IMR-90 (cell line): ENCODE measurements at regions not wholly inside any gene's neighbourhood (a gene's known extent, or its start where the extent isn't known, plus 50 kb on each side); places are given as distances from the start of the nearest gene placed in this dataset.

Source experiments
- ATAC-seq: fragments of 200-7000 bp; cut with Tn5 transposase; 2 replicates; pipeline ENCODE4 v1.9.1; 2020; ENCODE audit warnings: low read depth, mild to moderate bottlenecking, moderate library complexity
- BruUV-seq: library from RNA; stranded (reverse); fragments of 400-500 nt; replicated peaks from 2 replicates; lab custom pipeline; 2021; lab: Mats Ljungman, UMichigan
- CTCF ChIA-PET: fragments of 300-600 bp; formaldehyde crosslinking; extraction: SDS; loops from one replicate; lab custom pipeline; 2021; ENCODE audit warnings: antibody characterized with exemption; lab: Yijun Ruan, JAX
- POLR2A ChIA-PET: fragments of 300-600 bp; sonication (Branson Sonifier 250); formaldehyde crosslinking; loops from one replicate; lab custom pipeline; 2022; ENCODE audit warnings: antibody characterized with exemption; ENCODE audit not compliant: unreplicated experiment; lab: Charles Lee
- DNase-seq: peaks from one replicate; pipeline ENCODE4 v3.0.0; 2013
- H2AFZ ChIP-seq: replicated peaks from 2 replicates; pipeline ENCODE3; 2013; ENCODE audit warnings: low read length, mild to moderate bottlenecking; ENCODE audit not compliant: poor library complexity
- H2AK5ac ChIP-seq: 2 replicates; pipeline ENCODE4 v1.6.1; 2013; ENCODE audit warnings: low read depth, low read length, inconsistent platforms
- H2AK9ac ChIP-seq: replicated peaks from 2 replicates; pipeline ENCODE3; 2013; ENCODE audit warnings: mild to moderate bottlenecking, low read depth, low read length, moderate library complexity; ENCODE audit not compliant: poor library complexity
- H2BK120ac ChIP-seq: 2 replicates; pipeline ENCODE4 v1.6.1; 2013; ENCODE audit warnings: low read depth, low read length, inconsistent platforms
- H2BK15ac ChIP-seq: 3 replicates; pipeline ENCODE4 v1.6.1; 2013; ENCODE audit warnings: low read depth, low read length, inconsistent platforms
- H2BK20ac ChIP-seq: 2 replicates; pipeline ENCODE4 v1.6.1; 2013; ENCODE audit warnings: low read depth, mild to moderate bottlenecking, inconsistent platforms, low read length, moderate library complexity
- H2BK5ac ChIP-seq: 2 replicates; pipeline ENCODE4 v1.6.1; 2013; ENCODE audit warnings: mild to moderate bottlenecking, low read depth, low read length, inconsistent platforms; ENCODE audit not compliant: poor library complexity, severe bottlenecking
- H3K14ac ChIP-seq: replicated peaks from 2 replicates; pipeline ENCODE4 v1.6.1; 2013; ENCODE audit warnings: low read depth, low read length, inconsistent platforms
- H3K18ac ChIP-seq: 2 replicates; pipeline ENCODE4 v1.6.1; 2013; ENCODE audit warnings: low read depth, low read length, control low read depth
- H3K23ac ChIP-seq: 2 replicates; pipeline ENCODE4 v1.6.1; 2013; ENCODE audit warnings: low read depth, low read length, inconsistent platforms
- H3K27ac ChIP-seq: 2 replicates; pipeline ENCODE4 v1.5.1; 2013; ENCODE audit warnings: mild to moderate bottlenecking, control low read depth, low read length; ENCODE audit not compliant: insufficient read depth
- H3K27me3 ChIP-seq: 2 replicates; pipeline ENCODE4 v1.6.1; 2013; ENCODE audit warnings: low read length; ENCODE audit not compliant: control insufficient read depth, insufficient read depth
- H3K36me3 ChIP-seq: 2 replicates; pipeline ENCODE4 v1.6.1; 2013; ENCODE audit warnings: low read length, mixed read lengths; ENCODE audit not compliant: control insufficient read depth, insufficient read depth
- H3K4ac ChIP-seq: 2 replicates; pipeline ENCODE4 v1.6.1; 2013; ENCODE audit warnings: low read depth, low read length, inconsistent platforms
- H3K4me1 ChIP-seq: 2 replicates; pipeline ENCODE4 v1.6.1; 2013; ENCODE audit warnings: low read length, mixed read lengths; ENCODE audit not compliant: control insufficient read depth, insufficient read depth
- H3K4me2 ChIP-seq: 2 replicates; pipeline ENCODE4 v1.6.1; 2013; ENCODE audit warnings: low read depth, mild to moderate bottlenecking, control low read depth, low read length, moderate library complexity
- H3K4me3 ChIP-seq: 2 replicates; pipeline ENCODE4 v1.5.1; 2013; ENCODE audit warnings: low read depth, mild to moderate bottlenecking, control low read depth, low read length, moderate library complexity; ENCODE audit not compliant: insufficient read depth
- H3K56ac ChIP-seq: 2 replicates; pipeline ENCODE4 v1.6.1; 2013; ENCODE audit warnings: low read length, inconsistent platforms; ENCODE audit not compliant: insufficient read depth; ENCODE audit errors: extremely low read depth
- H3K79me1 ChIP-seq, 2 experiments: 2 replicates each; pipeline ENCODE4 v1.6.1; 2013; ENCODE audit warnings: low read length in 2 of 2, inconsistent platforms in 1 of 2, low read depth in 1 of 2
- H3K9ac ChIP-seq: 2 replicates; pipeline ENCODE4 v1.6.1; 2013; ENCODE audit warnings: low read depth, low read length, control low read depth
- H3K9me1 ChIP-seq: 2 replicates; pipeline ENCODE4 v1.6.1; 2013; ENCODE audit warnings: low read length, inconsistent platforms; ENCODE audit not compliant: insufficient read depth
- H3K9me3 ChIP-seq: 2 replicates; pipeline ENCODE4 v1.6.1; 2013; ENCODE audit warnings: low read length; ENCODE audit not compliant: control insufficient read depth, insufficient read depth
- H4K20me1 ChIP-seq: 2 replicates; pipeline ENCODE4 v1.6.1; 2013; ENCODE audit warnings: low read length, inconsistent platforms; ENCODE audit not compliant: insufficient read depth
- H4K5ac ChIP-seq: 2 replicates; pipeline ENCODE4 v1.6.1; 2013; ENCODE audit warnings: mild to moderate bottlenecking, low read depth, low read length, control low read depth
- H4K8ac ChIP-seq, 2 experiments: 2 replicates each; pipeline ENCODE4 v1.6.1; 2013; ENCODE audit warnings: low read depth in 2 of 2, low read length in 2 of 2, control low read depth in 1 of 2, inconsistent platforms in 1 of 2
- H4K91ac ChIP-seq: 2 replicates; pipeline ENCODE4 v1.6.1; 2013; ENCODE audit warnings: low read depth, low read length, inconsistent platforms; ENCODE audit not compliant: insufficient read depth
- FOS ChIP-seq: fragments of 150-350 bp; IDR thresholded peaks from 2 replicates; pipeline ENCODE4 v1.6.1; 2016; ENCODE audit warnings: low read depth, low read length
- MAZ ChIP-seq: IDR thresholded peaks from 2 replicates; pipeline ENCODE4 v1.6.1; 2012; ENCODE audit warnings: low read depth, mild to moderate bottlenecking, low read length, improper control_type of control experiment, moderate library complexity, borderline replicate concordance
- WGBS, 2 experiments: methylation state at CpG; one replicate each; pipeline versions ENCODE4 v1.1.5 to v1.1.7; 2013; ENCODE audit warnings: missing lambda C conversion rate in 2 of 2; ENCODE audit not compliant: insufficient read length in 1 of 2; ENCODE audit errors: extremely low coverage in 2 of 2; 5-methylcytosine and 5-hydroxymethylcytosine counted together
- dilution Hi-C: fragments of 300-500 bp; cut with HindIII; formaldehyde crosslinking; loops from one replicate; pipeline ENCODE4 v1.14.3; 2018; ENCODE audit warnings: low sequenced_read_pairs; ENCODE audit not compliant: unreplicated experiment
- in situ Hi-C: fragments of 300-500 bp; cut with MboI; formaldehyde crosslinking; loops from 3 replicates; pipeline ENCODE4 v1.14.3; 2019; ENCODE audit warnings: low sequenced_read_pairs, inconsistent platforms, mixed read lengths
- intact Hi-C: fragments of 100-400 bp; cut with micrococcal nuclease; formaldehyde crosslinking; loops from 2 replicates; pipeline ENCODE4 v1.10.0; 2022

DNA sequence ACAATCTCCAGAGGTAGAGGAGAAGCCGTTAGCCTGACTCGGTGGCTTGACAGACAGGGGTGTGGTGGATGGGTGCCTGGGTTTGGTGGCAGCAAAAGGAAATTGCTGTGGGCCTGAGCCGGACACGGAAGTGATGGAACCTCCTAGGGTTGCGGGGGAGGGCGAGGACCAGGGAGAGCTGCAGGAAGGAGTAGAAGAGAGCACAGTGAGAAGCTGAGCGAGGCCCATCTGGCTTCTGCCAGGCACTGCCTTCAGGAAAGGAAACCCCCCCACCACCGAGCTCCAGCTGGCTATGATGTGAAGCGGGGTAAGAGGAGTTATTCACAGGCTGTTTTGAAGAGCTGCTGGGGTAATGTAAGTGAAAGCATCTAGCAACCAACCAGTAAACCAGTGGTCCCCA lies 134.6 kb downstream of the TSN start:
- Histone ChIP-seq H3K27ac (no peak overlapping the region), H4K91ac (no peak overlapping the region), H3K56ac (no peak overlapping the region), H3K27me3 (peaks cover 2% of the 10 kb centered on the region), H3K9ac (no peak overlapping the region), H2BK20ac (no peak overlapping the region), H2AFZ (no peak overlapping the region), H2BK120ac (no peak overlapping the region), H2BK15ac (no peak overlapping the region), H3K36me3 (no peaks in the 10 kb centered on the region), H2BK5ac (no peak overlapping the region), H2AK5ac (no peak overlapping the region), H3K4ac (no peak overlapping the region), H3K18ac (no peak overlapping the region), H3K79me1 (no peaks in the 10 kb centered on the region), H3K9me1 (no peaks in the 10 kb centered on the region), H3K4me2 (no peak overlapping the region), H3K4me1 (no peaks in the 10 kb centered on the region), H3K23ac (no peak overlapping the region), H4K5ac (no peak overlapping the region), H2AK9ac (no peak overlapping the region), H4K20me1 (no peaks in the 10 kb centered on the region), H3K14ac (no peak overlapping the region), H3K4me3 (no peak overlapping the region), H4K8ac (no peak overlapping the region), H3K9me3 (no peaks in the 10 kb centered on the region)
- TF ChIP-seq FOS: no peak
- TF ChIP-seq MAZ: no peak
- ATAC-seq (no peak), DNase-seq (no peak)
- WGBS, 2 experiments: 100% methylated on average over 1 of the region's 9 CpGs; no CpG with 5 or more reads in 1 of the 2 experiments
- intact Hi-C loops (no loop called here), in situ Hi-C loops (no loop called here), dilution Hi-C loops (no loop called here)
- ChIA-PET POLR2A (no interaction called here), CTCF (no interaction called here)
- BruUV-seq: no TSS peak
